SJSA1 (cell line): ENCODE measurements at regions not wholly inside any gene's neighbourhood (a gene's known extent, or its start where the extent isn't known, plus 50 kb on each side); places are given as distances from the start of the nearest gene placed in this dataset.
"Not testable (repeated sequence)": the region's sequence is repeated elsewhere in the genome, so short reads cannot be mapped to it uniquely, and the experiment has no call there.

Source experiments
- DNase-seq, 2 experiments: peaks; one replicate each; pipeline ENCODE4 v3.0.0-alpha.2; 2015 to 2020; ENCODE audit warnings: low spot score in 2 of 2, low read depth in 1 of 2
- H3K27ac ChIP-seq: fragments of 250-450 bp; sonication (Bioruptor Pico); 2 replicates; pipeline ENCODE4 v1.5.1; 2020; ENCODE audit warnings: mild to moderate bottlenecking, moderate library complexity
- H3K27me3 ChIP-seq: fragments of 250-450 bp; sonication (Bioruptor Pico); replicated peaks from 2 replicates; pipeline ENCODE4 v1.5.1; 2020; ENCODE audit warnings: mild to moderate bottlenecking, moderate library complexity
- H3K36me3 ChIP-seq: fragments of 250-450 bp; sonication (Bioruptor Pico); 2 replicates; pipeline ENCODE4 v1.5.1; 2020; ENCODE audit warnings: mild to moderate bottlenecking
- H3K4me1 ChIP-seq: fragments of 250-450 bp; sonication (Bioruptor Pico); replicated peaks from 2 replicates; pipeline ENCODE4 v1.6.1; 2021; ENCODE audit warnings: mild to moderate bottlenecking
- H3K4me3 ChIP-seq: fragments of 250-450 bp; sonication (Bioruptor Pico); 2 replicates; pipeline ENCODE4 v1.5.1; 2020; ENCODE audit warnings: mild to moderate bottlenecking
- H3K9me3 ChIP-seq: fragments of 250-450 bp; sonication (Bioruptor Pico); replicated peaks from 2 replicates; pipeline ENCODE4 v1.5.1; 2020; ENCODE audit warnings: mild to moderate bottlenecking

DNA sequence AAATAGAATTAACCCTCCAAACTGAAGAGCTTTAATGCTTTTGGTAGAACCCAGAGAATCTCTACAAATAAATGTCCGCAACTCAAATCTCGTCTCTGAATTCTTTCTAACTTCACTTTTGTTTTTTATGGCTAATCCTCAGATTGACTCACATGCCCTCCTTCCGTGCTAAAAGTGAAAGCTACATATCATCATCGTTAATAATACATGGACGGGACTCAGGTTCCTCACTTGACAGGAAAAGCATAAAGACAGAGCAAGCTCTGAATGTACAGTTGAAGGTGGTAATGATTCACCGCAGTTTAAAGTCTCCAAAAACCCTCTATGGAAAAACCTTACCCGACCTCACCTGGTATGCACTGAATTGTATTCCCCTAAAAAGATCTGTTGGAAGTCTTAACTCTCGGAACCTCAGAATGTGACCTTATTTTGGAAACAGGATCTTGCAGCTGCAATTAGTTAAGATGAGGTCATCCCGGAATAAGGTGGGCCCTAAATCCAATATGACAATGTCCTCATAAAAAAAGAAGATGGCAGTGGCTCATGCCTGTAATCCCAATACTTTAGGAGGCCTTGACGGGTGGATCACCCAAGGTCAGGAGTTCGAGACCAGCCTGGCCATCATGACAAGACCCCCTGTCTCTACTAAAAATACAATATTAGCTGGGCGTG, 147.4 kb upstream of the FOXN3 start:
- no peaks in the 10 kb centered on the region for H3K9me3 ChIP-seq
- H3K4me3 ChIP-seq, result no peak overlapping the region
- H3K36me3 ChIP-seq, result no peaks in the 10 kb centered on the region
- H3K27ac ChIP-seq, result no peak overlapping the region
- no peak for DNase-seq
- no peaks in the 10 kb centered on the region for H3K27me3 ChIP-seq
- no peaks in the 10 kb centered on the region for H3K4me1 ChIP-seq

DNA sequence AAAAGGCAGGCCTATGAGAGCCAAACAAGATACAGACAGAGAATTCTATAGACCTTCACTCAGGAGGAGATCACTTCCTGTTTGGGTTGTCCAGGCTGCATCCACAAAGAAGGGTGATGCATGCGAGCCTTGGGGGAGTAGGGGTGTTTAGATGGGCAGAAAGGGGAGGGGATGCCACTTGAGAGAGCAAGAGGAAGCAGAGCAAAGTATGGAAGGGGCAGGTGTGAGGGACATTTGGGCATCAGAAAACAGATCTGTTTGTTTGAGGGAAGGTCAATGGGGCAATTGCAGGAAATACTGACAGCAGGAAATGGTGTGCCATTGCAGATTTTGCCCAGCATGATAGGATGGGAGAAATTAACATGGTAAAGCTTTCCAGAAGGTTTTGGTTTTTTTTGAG, 146.4 kb upstream of the FOXN3 start:
- no peak for DNase-seq
- Histone ChIP-seq H3K27ac (no peak overlapping the region), H3K27me3 (no peaks in the 10 kb centered on the region), H3K4me1 (no peaks in the 10 kb centered on the region), H3K4me3 (no peak overlapping the region), H3K36me3 (no peaks in the 10 kb centered on the region), H3K9me3 (no peaks in the 10 kb centered on the region)

DNA sequence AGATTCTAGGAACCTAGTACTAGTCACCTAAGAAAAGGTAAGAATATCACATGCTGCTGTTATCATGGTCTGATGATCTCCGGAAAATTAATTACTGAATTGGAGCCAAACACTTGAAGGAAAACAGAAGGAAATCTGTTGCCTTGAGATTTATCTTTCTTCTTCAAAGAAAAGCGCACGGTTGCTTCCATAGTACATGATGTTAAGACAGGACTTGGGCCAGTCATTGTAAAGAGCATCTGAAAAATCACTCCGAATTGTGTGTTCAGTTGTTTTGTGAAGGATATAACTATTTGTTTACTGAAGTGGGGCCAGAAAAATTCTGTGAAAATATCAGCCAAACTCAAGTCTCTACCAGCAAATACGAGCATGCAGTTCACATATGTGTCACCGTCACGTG, 134.9 kb upstream of the FOXN3 start:
- H3K27ac ChIP-seq, result no peak overlapping the region
- no peaks in the 10 kb centered on the region for H3K9me3 ChIP-seq
- no peaks in the 10 kb centered on the region; the same call in 1 of the 2 replicates for H3K36me3 ChIP-seq
- H3K4me1 ChIP-seq, result no peaks in the 10 kb centered on the region
- H3K27me3 ChIP-seq, result no peaks in the 10 kb centered on the region
- no peak overlapping the region for H3K4me3 ChIP-seq
- no peak for DNase-seq

DNA sequence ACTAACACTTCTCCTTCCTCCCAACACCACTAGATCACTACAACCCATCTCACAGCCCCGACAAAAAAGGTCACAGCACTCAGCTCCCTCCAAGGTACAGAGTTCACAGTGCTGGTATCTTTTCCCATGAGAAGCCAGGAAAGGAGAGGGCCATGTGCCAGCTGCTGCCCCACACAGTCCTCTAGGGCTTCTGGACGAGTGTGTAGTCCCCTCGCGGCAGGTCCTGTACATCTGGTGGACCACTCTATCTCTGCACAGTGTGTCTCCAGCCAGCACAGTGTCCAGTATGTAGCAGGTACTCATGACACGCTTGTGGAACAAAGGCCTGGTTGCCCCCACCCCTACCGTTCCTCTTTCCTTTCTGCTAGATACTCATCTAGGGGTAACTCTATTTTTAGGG, 134.4 kb upstream of the FOXN3 start:
- Histone ChIP-seq H3K36me3 (no peaks in the 10 kb centered on the region; the same call in 1 of the 2 replicates), H3K27me3 (no peaks in the 10 kb centered on the region), H3K9me3 (no peaks in the 10 kb centered on the region), H3K27ac (no peak overlapping the region), H3K4me3 (no peak overlapping the region), H3K4me1 (no peaks in the 10 kb centered on the region)
- no peak for DNase-seq

DNA sequence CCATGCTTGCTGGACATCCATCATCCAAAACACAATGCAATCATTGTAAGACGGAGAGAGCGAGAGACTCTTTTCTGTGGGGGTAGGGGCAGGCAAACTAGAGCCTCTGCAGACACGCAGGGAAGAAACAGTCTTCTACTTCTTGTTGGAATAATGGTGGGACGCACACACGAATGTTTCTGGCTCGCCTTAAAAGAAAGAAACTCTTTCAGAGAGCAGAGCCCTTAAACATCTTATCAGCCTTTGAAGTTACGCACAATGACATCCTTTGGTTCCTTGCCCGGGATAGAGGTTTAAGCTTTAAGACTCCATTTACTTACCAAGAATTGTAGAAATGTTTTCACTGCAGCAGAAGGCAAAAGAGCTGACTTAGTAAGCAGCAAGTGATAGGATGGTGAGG, 133.8 kb upstream of the FOXN3 start:
- no peaks in the 10 kb centered on the region for H3K4me1 ChIP-seq
- H3K27me3 ChIP-seq, result no peaks in the 10 kb centered on the region
- H3K27ac ChIP-seq, result no peak overlapping the region
- no peaks in the 10 kb centered on the region; the same call in 1 of the 2 replicates for H3K36me3 ChIP-seq
- no peaks in the 10 kb centered on the region for H3K9me3 ChIP-seq
- no peak overlapping the region for H3K4me3 ChIP-seq
- no peak for DNase-seq

DNA sequence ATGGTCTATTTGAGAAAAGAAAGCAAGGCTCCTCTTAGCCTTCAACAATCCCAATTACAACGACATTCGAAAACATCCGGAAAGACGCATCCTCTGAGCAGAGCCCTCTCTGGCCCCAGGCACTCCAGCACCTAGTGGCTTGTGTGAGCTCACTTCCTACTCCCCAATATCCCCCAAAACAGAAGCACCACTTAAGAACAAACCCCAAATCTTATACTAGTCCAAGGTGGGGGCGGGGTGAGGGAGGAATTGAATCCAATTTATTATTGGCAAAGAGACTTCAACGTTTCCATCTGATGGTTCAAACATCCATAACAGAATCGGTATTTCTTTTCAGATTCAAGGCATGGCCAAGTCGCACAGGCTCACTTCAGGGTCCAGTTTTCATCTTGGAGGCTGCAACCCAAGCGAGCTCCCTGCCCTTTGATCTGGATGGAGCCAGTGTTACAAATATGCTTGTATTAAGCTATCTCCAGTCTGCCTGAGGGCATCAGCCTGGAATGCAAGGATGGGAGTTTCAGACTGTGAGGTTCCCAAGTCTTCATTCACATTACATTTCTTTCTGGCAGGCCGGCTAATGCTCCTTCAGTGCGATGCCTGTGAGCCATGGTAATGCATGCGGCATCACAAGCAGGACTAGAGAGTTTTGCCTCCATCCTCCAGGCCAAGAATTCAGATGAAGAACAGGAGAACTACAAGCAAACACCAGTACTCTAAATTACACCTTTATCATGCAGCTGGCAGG, 132.5 kb upstream of the FOXN3 start:
- Histone ChIP-seq H3K27me3 (no peaks in the 10 kb centered on the region), H3K4me3 (no peak overlapping the region), H3K36me3 (no peaks in the 10 kb centered on the region; the same call in 1 of the 2 replicates), H3K27ac (no peak overlapping the region), H3K4me1 (no peaks in the 10 kb centered on the region), H3K9me3 (no peaks in the 10 kb centered on the region)
- DNase-seq, result no peak

DNA sequence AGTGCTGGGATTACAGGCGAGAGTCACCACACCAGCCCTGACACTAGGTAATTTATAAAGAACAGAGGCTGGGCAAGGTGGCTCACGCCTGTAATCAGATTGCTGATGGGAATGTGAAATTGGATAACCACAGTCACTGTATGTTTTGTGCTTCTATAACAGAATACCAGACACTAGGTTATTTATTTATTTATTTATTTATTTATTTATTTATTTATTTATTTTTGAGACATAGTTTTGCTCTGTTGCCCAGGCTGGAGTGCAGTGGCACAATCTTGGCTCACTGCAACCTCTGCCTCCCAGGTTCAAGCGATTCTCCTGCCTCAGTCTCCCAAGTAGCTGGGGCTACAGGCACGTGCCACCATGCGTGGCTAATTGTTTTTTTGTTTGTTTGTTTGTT, 130.0 kb upstream of the FOXN3 start:
- H3K27me3 ChIP-seq, H3K4me1 ChIP-seq, H3K36me3 ChIP-seq, H3K4me3 ChIP-seq, H3K27ac ChIP-seq, H3K9me3 ChIP-seq, DNase-seq: not testable (repeated sequence)

DNA sequence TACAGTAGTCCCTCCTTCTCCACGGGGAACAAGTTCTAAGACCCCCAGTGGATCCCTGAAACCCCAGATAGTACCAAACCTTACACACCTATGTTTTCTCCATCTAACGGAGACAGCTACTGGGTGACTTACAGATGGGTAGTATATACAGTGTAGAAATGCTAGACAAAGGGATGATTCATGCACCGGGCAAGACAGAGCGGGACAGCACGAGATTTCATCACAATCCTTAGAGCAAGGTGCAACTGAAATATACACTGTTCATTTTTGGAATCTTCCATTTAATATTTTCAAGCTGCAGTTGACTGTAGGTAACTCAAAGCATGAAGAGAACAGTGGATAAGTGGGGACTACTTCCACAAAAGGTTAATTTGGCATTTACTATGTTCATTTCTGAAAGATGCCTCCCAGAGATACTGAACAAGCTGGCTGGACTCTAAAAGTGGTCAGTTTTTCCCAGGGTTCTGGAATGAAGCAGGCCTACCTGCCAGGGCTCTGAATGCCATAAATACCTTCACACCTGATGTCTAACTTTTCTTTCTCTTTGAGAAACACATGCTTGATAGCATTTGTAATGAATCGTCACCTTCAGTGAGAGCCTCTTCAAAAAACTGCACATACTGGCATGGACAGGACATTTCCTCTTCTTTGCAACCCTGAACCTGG, 127.7 kb upstream of the FOXN3 start:
- peaks cover 33% of the 10 kb centered on the region for H3K4me1 ChIP-seq
- H3K4me3 ChIP-seq, result no peak overlapping the region
- H3K36me3 ChIP-seq, result no peaks in the 10 kb centered on the region; the same call in 1 of the 2 replicates
- H3K9me3 ChIP-seq, result no peaks in the 10 kb centered on the region
- no peak overlapping the region for H3K27ac ChIP-seq
- DNase-seq, result no peak
- H3K27me3 ChIP-seq, result no peaks in the 10 kb centered on the region

DNA sequence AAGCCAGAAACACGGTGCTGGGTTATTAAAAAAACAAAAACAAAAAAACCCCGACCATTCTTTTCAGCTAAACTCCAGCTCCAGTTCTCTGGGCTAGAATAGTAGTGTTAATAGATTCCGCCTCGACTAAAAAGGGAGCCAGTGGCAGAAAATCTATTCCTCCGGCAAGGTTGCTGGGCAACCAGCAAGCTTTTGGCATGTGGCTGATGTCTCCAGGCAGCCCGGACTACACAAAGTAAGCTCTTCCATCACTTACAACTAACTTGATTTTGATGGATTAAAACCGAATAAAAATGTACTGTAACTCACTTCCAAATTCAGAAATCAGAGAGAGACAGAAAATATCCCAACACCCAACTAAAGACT, 126.4 kb upstream of the FOXN3 start:
- no peak for DNase-seq
- H3K36me3 ChIP-seq, result no peaks in the 10 kb centered on the region; the same call in 1 of the 2 replicates
- no peaks in the 10 kb centered on the region for H3K27me3 ChIP-seq
- peaks cover 42% of the 10 kb centered on the region for H3K4me1 ChIP-seq
- no peak overlapping the region for H3K4me3 ChIP-seq
- H3K27ac ChIP-seq, result no peak overlapping the region
- no peaks in the 10 kb centered on the region for H3K9me3 ChIP-seq

DNA sequence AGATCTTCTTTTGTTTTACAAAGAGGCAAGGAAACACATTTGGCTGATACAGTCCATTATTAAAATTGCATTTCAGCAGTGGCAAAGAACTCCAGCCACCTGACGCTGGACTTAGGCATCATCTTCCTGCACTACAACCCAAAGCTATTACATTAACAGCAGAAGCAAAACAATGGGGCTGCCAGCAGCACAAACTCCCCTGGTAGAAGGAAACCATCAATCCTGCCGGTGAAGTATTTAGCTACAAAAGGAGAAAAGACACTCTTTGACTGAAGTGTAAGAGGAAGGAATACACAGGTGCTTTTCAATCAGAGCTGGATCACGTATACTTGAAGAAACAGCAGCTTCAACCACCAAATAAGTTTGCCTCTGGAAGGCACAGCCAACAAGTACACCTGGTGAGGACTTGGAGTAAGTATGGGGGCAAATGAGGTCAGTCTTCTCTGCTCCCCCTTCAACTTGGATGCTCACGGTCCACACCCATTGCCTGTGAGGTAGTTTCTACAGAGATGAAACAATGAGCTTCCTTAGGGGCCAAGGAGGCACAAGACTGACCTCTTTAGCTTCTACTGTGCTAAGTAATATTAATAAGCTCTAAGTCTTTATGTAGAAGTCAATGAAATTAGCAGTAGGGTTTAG, 125.9 kb upstream of the FOXN3 start:
- no peak for DNase-seq
- Histone ChIP-seq H3K4me3 (no peak overlapping the region), H3K4me1 (peaks cover 42% of the 10 kb centered on the region), H3K27me3 (no peaks in the 10 kb centered on the region), H3K36me3 (no peaks in the 10 kb centered on the region; the same call in 1 of the 2 replicates), H3K9me3 (no peaks in the 10 kb centered on the region), H3K27ac (no peak overlapping the region)

DNA sequence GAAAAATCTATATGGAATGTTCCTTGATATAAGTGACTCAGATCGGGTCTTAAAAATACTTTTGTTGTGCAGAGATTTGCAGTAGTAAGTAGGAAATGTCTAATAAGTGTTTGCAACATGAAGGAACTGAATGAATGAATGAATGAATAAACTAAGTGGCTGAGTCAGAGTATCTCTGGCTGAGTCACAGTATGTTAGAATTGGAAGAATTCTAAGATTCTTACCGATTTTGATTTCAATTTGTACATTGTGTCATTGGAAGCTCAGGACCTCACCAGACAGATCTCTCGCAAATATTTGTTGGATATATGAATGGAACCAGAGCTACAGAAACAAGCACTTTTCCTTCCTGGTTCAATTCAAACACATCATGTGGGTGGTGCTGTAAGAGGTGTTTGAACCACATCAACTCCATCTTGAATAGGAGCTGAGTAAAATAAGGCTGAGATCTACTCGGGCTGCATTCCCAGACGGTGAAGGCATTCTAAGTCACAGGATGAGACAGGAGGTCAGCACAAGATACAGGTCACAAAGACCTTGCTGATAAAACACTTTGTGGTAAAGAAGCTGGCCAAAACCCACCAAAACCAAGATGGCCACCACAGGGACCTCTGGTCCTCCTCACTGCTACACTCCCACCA, 123.9 kb upstream of the FOXN3 start:
- H3K27me3 ChIP-seq, result no peaks in the 10 kb centered on the region
- peak overlapping the region; percentile 95 for H3K27ac ChIP-seq
- H3K36me3 ChIP-seq, result no peaks in the 10 kb centered on the region
- peaks cover 45% of the 10 kb centered on the region for H3K4me1 ChIP-seq
- peak; percentile 69 to 87 for DNase-seq
- no peaks in the 10 kb centered on the region for H3K9me3 ChIP-seq
- no peak overlapping the region for H3K4me3 ChIP-seq

DNA sequence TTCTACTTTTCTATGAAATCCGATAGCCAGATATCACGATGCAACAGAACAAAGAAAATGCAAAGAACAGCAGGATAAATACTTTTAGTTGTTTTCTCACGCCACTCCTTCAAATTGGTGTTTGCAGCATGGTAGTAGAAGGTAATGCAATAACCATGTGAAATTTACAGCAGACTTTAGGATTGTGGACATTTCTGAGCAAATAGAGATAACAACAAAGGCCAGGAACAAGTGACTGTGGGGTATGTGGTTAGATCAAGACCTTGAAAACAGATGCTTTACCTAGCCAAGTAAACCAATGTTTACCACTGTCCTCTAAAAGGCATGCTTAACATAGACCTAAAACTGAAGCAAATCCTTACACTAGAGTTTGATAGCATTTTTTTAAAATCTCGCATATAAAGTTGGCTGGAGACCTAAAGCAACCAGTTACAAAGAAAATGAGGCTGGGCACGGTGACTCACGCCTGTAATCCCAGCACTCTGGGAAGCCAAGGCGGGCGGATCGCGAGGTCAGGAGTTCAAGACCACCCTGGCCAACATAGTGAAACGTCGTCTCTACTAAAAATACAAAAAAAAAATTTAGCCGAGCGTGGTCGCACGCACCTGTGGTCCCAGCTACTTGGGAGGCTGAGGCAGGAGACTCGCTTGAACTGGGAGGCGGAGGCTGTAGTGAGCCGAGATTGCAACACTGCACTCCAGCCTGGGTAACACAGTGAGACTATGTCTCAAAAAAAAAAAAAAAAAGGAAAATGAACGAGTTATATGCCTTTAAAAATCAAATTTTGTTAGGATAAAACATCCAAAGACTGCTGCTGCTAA, 123.2 kb upstream of the FOXN3 start:
- Histone ChIP-seq H3K4me1 (peaks cover 51% of the 10 kb centered on the region), H3K27me3 (no peaks in the 10 kb centered on the region), H3K36me3 (no peaks in the 10 kb centered on the region), H3K27ac (peak overlapping the region; percentile 95), H3K9me3 (no peaks in the 10 kb centered on the region), H3K4me3 (no peak overlapping the region)
- peak; percentile 93 for DNase-seq

DNA sequence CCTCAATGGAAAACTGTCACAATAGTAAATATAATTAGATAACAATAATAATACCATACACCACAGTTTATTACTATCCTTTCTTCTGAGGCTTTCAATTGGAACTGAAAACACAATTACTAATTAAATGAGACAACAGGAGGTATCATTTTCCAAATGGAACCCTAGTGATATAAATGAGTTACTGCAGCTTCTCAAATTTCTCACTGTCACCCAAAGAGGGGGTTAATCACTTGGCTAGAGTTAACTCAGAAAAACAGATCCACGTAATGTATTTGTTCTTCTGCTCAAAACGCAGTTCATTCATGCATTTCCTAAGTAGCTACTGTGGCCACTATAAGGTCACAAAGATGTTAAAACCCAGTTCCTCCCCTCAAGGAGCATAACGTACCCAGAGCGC, 120.9 kb upstream of the FOXN3 start:
- Histone ChIP-seq H3K4me1 (peaks cover 51% of the 10 kb centered on the region), H3K9me3 (no peaks in the 10 kb centered on the region), H3K36me3 (no peaks in the 10 kb centered on the region), H3K4me3 (no peak overlapping the region), H3K27me3 (no peaks in the 10 kb centered on the region), H3K27ac (no peak overlapping the region)
- no peak for DNase-seq
